Retinal pigment epithelial cell (primary cell): ENCODE measurements at regions not wholly inside any gene's neighbourhood (a gene's known extent, or its start where the extent isn't known, plus 50 kb on each side); places are given as distances from the start of the nearest gene placed in this dataset.

ENCODE experiments used
- DNase-seq: peaks from one replicate; pipeline ENCODE4 v3.0.0-alpha.2; 2010; ENCODE audit warnings: low read depth
- H3K4me3 ChIP-seq: 2 replicates; pipeline ENCODE4 v1.5.1; 2011; ENCODE audit warnings: mild to moderate bottlenecking, low read length, control low read depth, moderate library complexity
- TF ChIP-seq, protein P1 (sequence below): conservative IDR thresholded peaks from 2 replicates; pipeline ENCODE4 v1.5.1; 2011; ENCODE audit warnings: low read depth, low read length, control low read depth, inconsistent platforms

DNA sequence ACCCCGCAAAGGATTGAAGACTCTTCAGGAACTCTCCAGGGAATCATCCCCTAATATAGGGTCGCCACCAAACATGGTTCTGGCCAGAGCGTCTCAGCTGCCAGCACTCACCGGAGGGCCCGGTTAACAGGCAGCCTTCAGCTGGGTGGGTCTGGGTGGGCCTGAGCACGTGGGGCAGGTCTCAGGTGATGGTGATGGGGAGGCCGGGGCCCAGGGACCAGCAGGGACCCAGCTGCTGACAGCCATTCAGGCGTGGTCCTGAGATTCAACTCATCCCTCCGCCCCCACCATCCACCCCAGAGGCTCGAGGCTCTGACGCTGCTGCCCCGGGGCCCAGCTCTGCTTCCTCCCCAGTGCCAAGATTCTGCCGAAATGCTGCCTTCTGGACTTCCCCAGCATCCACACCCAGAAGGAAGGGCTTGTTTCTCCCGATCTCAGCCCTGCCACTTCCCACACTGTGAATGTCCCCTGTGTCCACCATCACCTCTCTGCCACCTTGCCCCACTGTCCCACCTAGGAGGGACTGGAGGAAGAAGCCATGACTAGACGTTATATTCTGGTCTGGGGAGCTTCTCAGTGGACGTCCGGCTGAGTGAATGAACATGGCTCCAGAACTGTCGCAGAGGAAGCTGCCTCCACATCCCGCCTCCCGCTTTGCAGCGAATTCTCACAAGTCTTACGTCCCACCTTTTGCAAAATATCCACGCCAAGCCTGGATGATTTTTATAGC lies 294.2 kb upstream of the SALL3 start:
- no peak overlapping the region for H3K4me3 ChIP-seq
- DNase-seq = no peak
- TF ChIP-seq, protein P1, sequence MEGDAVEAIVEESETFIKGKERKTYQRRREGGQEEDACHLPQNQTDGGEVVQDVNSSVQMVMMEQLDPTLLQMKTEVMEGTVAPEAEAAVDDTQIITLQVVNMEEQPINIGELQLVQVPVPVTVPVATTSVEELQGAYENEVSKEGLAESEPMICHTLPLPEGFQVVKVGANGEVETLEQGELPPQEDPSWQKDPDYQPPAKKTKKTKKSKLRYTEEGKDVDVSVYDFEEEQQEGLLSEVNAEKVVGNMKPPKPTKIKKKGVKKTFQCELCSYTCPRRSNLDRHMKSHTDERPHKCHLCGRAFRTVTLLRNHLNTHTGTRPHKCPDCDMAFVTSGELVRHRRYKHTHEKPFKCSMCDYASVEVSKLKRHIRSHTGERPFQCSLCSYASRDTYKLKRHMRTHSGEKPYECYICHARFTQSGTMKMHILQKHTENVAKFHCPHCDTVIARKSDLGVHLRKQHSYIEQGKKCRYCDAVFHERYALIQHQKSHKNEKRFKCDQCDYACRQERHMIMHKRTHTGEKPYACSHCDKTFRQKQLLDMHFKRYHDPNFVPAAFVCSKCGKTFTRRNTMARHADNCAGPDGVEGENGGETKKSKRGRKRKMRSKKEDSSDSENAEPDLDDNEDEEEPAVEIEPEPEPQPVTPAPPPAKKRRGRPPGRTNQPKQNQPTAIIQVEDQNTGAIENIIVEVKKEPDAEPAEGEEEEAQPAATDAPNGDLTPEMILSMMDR = no peak

DNA sequence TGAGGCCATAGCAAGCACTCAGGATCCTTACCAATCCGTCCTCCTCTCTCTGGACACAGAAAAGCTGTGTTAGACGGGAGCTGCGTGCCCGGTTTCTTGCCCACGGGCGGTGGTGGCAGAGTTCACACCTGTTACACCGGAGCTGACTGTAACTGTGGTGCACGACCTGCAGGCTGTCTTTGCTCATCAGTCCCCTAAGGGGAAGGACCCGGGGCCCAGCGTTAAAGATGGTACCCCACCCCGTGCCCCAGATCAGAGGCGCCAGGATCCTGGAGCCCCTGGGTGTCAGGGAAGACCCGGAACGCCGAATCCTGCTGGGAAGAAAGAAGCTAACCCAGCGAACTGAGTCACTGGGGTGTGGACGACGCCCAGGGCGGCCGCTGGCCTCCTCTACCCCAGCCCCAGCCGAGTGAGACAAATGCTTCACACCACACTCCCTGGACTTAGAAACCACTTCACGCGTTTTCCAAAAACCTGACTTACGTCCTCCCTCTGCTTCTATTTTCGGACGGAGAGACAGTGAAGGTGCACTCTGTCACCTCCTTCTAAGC lies 293.6 kb upstream of the SALL3 start:
- no peak for DNase-seq
- TF ChIP-seq, protein P1 = no peak
- H3K4me3 ChIP-seq = no peak overlapping the region

DNA sequence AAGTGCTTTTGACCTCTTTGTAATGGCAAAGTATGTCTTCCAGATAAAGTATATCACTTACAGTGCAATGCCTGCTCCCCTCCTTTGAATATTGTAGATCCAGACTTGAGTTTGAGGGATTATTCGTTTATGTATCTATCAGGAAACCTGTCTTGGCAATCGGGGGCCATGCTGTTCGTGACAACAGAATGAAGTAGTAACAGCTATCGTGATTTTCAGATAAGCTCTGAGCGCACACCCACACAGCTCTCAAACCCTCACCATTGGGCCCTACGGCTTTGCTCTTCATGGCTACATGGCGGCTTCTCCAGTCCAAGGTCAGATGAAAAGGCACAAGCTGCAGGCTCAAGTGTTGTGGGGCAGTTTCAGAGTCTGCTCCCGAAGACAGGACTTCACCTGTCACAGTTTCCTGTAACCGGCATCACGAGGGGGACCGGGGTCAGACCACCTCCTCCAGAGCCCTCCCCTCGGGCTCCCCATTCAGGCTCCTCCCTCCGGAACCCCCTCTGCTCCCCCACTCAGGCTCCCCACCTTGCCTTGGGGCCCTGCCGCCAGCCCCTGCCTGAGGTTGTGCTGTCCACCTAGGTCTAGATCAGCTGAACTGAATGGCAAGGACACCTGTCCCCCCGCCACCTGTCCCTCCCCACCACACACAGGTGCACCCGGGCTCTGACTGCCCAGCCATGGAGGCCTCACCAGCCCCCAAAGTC lies 292.5 kb upstream of the SALL3 start:
- no peak overlapping the region for H3K4me3 ChIP-seq
- DNase-seq = no peak
- TF ChIP-seq, protein P1 = no peak

GRCh38 chr18:78687736-78688135 lies 291.9 kb upstream of the SALL3 start:
- no peak overlapping the region for H3K4me3 ChIP-seq
- TF ChIP-seq, protein P1 = no peak
- no peak for DNase-seq

DNA sequence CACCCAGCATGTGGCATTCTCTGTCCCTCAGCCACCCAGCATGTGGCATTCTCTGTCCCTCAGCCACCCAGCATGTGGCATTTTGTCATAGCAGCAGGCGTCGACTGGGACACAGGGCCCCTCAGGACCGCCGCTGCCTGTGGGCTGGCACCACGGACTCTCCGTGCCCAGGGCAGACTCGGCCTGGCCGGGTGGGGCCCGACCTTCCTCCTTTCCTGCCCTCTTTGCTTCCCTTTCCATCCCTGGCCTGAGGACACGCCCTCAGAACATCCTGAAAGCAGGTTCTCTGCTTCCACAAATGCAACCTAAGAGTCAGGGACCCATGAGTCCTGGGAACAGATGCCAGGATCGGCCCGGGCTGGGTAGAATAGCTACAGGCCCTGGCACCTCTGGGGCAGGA lies 291.4 kb upstream of the SALL3 start:
- TF ChIP-seq, protein P1 = no peak
- DNase-seq = no peak

GRCh38 chr18:78688916-78689315 lies 290.7 kb upstream of the SALL3 start:
- H3K4me3 ChIP-seq = no peak overlapping the region
- DNase-seq = no peak
- TF ChIP-seq, protein P1 = no peak

More for the DNA sequence above, 291.4 kb upstream of the SALL3 start:
- no peak overlapping the region for H3K4me3 ChIP-seq

DNA sequence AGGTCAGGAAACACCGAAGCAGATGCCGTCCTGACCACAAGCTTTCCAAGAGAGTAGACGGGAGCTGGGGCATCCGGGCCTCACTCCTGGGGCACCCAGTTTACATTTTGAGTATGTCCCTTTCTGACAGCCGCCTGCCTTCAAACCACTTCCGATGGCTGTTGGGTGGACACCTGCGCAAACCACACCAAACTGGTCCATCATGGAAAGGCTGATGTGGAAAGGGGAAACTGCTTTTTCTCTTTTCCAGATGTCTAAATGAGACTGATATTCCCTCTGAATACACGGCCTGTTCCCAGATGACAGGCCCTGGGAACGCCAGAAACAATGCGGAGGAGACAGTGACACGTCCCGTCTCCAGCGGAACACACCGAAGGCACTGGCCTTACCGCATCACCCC lies 290.0 kb upstream of the SALL3 start:
- DNase-seq = no peak
- no peak overlapping the region for H3K4me3 ChIP-seq
- TF ChIP-seq, protein P1 = no peak
